ENCODE measurements at regions not wholly inside any gene's neighbourhood (a gene's known extent, or its start where the extent isn't known, plus 50 kb on each side); places are given as distances from the start of the nearest gene placed in this dataset.

- no peak for DNase-seq
Observed at GRCh38 chrX:38992441-38993096, 191.3 kb downstream of the MID1IP1 start.

GRCh38 chrX:38993500-38993899 is 192.2 kb downstream of the MID1IP1 start:
- DNase-seq = no peak

- no peak for DNase-seq
Observed at GRCh38 chrX:38999099-38999498, 197.8 kb downstream of the MID1IP1 start.

GRCh38 chrX:38999967-39000745 is 198.9 kb downstream of the MID1IP1 start:
- DNase-seq = no peak

- DNase-seq = no peak
Observed at GRCh38 chrX:39000802-39001201, 199.5 kb downstream of the MID1IP1 start.

GRCh38 chrX:39002466-39002865 is 201.2 kb downstream of the MID1IP1 start:
- no peak for DNase-seq

GRCh38 chrX:39008549-39008948 is 207.3 kb downstream of the MID1IP1 start:
- DNase-seq = no peak

GRCh38 chrX:39011454-39012221 is 210.4 kb downstream of the MID1IP1 start:
- DNase-seq = no peak

- DNase-seq = peak; percentile 15
Observed at GRCh38 chrX:39012621-39013111, 211.4 kb downstream of the MID1IP1 start.

GRCh38 chrX:39016556-39016955 is 215.3 kb downstream of the MID1IP1 start:
- DNase-seq = no peak

GRCh38 chrX:39017077-39017476 is 215.8 kb downstream of the MID1IP1 start:
- no peak for DNase-seq

GRCh38 chrX:39017716-39018115 is 216.5 kb downstream of the MID1IP1 start:
- no peak for DNase-seq

GRCh38 chrX:39018541-39018940 is 217.3 kb downstream of the MID1IP1 start:
- no peak for DNase-seq

GRCh38 chrX:39019056-39019455 is 217.8 kb downstream of the MID1IP1 start:
- DNase-seq = no peak

GRCh38 chrX:39020051-39020669 is 218.9 kb downstream of the MID1IP1 start:
- no peak for DNase-seq

GRCh38 chrX:39022106-39022505 is 220.8 kb downstream of the MID1IP1 start:
- DNase-seq = no peak

GRCh38 chrX:39029221-39029620 is 228.0 kb downstream of the MID1IP1 start:
- no peak for DNase-seq

GRCh38 chrX:39030636-39031035 is 229.4 kb downstream of the MID1IP1 start:
- DNase-seq = no peak

GRCh38 chrX:39039890-39040289 is 238.6 kb downstream of the MID1IP1 start:
- DNase-seq = no peak

GRCh38 chrX:39043838-39044550 is 242.7 kb downstream of the MID1IP1 start:
- DNase-seq = no peak

- DNase-seq = no peak
Observed at GRCh38 chrX:39047174-39047573, 245.9 kb downstream of the MID1IP1 start.

GRCh38 chrX:39049975-39050374 is 248.7 kb downstream of the MID1IP1 start:
- DNase-seq = no peak
